Kidney tubule cell (primary cell): ENCODE measurements at regions not wholly inside any gene's neighbourhood (a gene's known extent, or its start where the extent isn't known, plus 50 kb on each side); places are given as distances from the start of the nearest gene placed in this dataset.

Source experiments
- DNase-seq: peaks from one replicate; pipeline ENCODE4 v3.0.0-alpha.2; 2018; ENCODE audit warnings: low spot score

DNA sequence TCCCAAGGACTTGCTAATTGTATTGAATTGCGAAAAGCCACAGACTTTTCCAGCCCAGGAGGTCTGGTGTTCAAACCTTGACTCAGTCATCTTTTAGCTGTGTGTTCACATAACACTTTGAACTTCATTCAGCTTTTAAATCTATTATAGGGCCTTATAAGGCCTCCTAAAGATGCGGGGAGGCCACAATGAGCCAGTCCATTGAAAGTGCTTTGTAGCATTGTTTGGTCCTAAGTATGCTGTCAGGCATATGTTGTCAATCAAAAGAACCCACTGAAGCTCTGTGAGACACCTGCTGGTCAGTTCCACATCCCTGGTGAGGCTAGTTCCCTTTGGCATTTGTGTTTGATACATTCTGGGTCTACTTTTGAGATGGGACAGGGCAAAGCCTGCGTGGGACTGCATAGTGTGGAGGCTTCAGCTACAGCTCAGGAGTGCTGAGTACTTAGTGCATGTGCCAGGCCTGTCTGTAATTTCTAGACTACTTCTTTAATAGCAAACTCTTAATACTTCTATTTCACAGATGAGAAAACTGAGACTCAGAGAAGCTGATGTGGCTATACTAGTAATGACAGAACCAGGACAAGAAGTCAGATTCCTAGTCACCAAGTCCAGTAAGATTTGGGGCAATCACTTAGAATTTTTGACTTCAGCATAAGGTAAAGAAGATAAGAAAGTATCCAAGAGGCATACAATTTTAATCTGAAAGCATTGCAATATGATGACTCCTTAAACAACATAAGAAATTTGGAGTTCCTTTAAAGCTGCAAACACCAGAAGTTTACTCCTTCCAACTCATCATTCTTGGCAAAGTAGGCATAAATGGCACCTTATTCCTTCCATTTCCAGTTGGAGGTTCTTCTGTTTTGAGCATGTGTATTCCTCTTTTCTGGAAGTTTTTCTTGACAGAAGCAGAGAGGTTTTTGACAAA lies 213.0 kb downstream of the PDCD6IP start:
- DNase-seq, result peak; percentile 31

DNA sequence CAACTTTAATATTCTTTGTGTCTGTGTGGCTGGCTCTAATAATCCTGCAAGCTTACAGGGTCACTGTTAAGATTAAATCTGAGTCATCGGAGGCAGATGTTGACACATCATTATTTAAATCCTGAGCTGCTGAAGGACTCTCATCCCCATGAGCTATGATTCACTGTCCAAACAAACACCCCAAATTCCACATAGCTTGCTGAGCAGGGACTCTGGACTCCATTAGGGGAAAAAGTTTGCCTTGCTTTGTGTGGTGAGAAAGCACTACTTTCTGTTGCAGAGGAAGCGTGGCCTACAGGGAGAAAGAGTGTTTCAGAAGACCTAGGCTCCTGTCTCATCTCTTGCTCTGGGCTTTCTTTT lies 213.7 kb downstream of the PDCD6IP start:
- peak; percentile 94 for DNase-seq

DNA sequence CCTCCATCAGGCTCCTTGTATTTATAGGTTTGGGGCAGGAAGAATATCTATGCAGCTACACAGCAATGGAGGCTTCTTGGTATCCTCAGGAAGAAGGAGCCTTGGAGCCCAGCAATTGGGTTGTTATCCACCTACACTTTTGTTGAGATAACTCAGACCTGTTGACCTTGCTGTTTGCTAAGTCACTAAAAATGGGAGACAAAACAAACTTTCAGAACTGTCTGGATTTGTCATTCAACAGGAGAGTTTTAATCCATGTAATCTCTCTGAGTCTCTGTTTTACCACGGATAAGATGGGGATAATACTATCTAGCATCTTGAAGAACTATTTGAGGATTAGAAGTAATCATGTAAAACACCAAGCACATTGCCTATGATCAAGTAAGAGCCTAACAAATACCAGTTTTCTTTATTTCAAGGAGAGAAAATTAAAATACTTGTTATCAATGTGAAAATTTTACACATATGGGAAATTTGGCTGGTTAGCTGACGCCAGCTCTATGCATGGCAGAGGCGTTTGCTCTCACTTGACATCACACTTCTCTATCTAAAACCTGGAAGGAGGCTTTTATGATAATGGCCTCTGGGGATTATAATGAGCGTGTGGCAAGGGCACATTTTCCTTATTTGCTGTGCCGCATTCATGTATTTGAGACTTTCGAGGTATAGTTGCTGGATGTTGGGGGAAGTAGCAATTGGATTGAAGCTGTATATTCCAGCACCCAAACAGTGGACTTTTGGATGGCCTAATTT lies 215.6 kb downstream of the PDCD6IP start:
- no peak for DNase-seq

DNA sequence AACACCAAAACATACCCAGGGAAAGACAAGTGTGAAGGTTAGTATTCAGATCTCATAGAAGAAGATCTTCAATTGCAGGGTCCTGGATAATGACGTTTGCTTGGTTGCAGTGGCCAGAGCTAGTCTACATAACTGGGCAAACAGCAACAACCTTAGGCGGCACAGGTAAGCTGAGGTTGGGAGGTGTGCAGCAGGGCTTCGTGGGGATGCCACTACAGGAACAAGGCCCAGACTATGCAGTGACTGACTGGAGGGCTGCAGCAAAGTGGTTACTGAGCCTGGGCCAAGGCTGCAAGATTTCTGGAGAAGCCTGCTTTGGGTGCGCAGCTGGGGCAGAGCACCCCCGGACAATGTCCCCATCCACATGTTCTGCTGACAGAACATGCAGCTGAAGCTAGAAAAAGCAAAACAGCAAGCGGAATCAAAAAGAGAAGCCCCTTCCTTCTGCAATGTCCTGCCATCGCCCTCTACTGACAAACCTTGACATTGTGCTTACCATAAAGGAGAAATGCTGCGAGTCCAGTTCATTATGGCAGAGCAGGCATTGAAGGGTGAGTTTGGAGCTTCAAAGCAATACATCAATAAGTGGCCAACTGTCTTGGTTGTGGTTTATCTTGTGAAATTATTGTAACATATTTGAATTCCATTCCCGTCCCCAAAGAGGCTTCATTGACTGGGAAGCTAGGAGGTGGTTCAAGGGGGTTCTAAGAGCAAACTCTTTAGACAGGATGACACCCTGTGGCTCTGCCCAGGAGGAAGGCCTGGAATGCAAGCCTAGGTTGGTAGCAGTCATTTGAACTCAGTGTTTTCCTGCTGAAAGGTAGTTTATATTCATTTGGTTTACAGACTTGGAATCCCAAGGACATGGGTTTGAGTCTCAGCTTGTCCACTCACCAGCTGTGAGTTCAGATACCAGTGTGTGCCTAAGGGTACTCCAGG lies 217.0 kb downstream of the PDCD6IP start:
- DNase-seq, result no peak

DNA sequence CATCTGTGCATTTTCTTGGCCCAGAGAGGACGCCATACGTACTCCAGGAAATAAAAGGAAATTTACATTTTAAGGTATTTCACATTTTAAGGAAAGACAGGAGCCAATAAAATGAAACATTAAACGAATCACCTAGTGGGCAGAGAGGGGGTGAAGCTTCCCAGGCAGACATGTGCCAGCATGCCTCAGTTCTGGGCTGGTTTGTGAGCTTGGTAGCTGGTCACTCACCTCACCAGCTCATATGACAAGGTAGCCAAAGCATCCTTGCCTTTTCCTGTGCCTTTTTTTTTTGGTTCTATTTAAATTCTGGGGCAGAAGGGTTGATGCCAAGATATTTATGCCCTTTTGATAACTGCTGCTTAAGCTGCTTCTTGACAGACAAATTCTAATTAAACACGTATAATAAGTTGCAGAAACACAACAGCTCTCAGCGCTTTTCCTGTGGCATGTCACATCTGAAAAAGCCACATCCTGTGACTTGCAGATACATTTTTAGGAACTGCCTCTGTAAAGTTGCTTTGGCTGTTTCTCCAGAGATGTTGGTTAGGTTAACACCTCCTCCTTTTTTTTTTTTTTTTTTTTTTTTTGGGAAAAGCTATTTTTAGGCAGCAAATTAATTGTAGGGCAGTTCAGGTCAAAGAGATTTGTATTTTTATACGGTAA lies 218.6 kb downstream of the PDCD6IP start:
- no peak for DNase-seq

DNA sequence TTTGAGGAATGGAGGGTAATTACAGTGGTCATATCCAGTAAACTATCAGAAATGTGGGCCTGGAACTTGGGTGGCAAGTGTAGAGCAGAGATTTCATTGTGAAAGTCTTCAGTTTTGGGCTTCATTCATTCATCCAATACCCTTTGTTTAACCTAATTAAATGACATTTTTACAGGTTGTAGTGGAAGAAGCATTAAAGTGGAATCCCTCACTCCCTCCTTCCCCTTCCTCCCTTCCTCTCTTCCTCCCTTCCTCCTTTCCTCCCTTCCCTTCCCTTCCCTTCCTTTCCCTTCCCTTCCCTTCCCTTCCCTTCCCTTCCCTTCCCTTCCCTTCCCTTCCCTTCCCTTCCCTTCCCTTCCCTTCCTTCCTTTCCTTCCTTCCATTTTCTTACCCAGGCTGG lies 219.3 kb downstream of the PDCD6IP start:
- no peak for DNase-seq

DNA sequence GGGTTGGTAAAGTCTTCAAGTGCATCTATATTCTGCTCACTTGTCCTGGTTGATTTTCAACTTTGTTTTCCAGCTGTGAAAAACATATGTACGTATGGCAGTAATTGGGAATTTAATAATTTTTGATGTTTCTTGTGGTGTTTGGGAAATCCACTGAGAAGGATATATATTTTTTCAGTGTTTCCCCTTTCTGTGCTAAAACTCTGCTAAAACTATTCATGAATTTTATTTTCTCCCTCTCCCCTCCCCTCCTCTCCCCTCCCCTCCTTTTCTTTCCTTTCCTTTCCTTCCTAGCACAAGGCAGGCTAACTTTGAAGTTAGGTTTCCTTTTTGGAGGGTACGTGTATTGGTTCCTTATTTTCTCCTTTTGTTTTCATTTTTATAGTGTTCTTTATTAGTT lies 220.7 kb downstream of the PDCD6IP start:
- DNase-seq, result no peak

DNA sequence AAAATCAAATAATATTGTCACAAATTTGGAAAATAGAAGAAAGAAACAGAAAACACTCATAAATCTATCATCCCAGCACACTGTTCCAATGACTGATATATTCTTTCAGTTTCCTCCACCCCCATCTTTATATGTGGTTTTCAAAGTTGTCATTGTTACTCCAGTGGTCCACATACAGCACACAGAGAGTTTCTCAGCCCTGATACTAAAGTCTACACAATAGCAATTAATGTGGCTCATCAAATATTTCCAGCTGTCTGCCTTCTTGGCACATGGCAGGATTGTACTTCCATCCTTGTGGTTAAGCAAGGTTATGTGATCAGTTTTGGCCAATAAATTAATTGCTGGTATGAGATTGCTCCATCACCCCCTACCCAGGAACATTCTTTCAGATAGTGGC lies 221.7 kb downstream of the PDCD6IP start:
- no peak for DNase-seq

DNA sequence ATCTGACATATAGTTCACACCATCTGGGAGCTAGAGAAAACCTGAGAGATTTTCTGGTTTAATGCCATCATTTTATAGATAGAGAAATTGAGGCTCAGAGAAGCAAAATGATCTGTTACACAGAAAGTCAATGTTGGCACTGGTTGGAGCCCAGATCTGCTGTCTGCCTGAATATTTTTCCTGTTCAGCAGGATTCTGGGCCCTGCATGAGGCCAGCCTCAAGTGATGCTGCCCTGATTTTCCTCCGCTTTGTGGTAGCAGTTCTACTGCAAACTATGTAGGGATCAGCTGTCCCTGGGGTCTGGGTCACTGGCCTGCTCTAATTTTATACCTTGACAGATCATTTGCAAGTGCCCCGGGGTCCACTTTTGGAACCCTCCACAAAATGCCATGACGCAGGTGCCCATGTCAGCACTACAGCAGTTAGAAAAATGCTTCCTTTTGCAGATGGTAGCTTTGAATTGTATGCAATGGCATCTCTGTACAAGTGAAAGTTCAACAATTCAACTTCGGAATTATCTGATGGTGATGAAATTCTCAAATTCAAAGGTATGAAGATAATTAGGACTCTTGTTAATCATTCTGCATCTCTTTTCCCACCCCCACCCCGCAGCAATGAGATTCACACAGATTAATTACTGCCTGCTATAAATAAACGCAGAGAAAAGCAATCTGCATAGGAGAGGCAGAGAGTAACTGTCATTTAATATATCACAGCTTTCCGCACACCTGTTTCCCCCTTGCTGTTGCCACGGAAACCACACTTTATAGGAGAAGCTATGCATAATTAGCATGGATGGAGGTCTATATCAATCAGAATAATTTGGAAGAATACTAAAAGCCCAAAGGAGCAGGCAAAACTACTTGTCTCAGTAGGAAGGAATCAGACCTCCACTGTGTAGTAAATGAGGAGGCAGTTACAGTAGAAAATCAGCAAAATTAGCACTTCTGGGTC lies 222.6 kb downstream of the PDCD6IP start:
- no peak for DNase-seq

DNA sequence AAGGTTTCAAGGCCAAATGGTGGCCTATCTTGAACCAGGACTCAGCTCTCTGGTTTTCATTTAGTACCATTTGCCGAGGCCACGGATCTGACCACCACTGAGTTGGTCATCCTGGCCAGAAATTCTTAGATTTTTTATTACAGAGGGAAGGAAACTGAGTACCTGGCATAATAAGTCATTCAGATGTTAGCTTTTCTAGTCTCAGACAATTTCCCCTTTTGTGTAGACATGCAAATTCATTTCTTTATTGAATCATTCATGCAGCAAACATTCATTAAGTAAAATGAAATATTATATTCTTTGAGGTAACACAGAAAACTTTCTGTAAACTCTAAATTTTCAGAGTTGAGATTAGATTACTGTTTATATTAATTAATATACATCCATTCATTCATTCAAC lies 223.7 kb downstream of the PDCD6IP start:
- no peak for DNase-seq

DNA sequence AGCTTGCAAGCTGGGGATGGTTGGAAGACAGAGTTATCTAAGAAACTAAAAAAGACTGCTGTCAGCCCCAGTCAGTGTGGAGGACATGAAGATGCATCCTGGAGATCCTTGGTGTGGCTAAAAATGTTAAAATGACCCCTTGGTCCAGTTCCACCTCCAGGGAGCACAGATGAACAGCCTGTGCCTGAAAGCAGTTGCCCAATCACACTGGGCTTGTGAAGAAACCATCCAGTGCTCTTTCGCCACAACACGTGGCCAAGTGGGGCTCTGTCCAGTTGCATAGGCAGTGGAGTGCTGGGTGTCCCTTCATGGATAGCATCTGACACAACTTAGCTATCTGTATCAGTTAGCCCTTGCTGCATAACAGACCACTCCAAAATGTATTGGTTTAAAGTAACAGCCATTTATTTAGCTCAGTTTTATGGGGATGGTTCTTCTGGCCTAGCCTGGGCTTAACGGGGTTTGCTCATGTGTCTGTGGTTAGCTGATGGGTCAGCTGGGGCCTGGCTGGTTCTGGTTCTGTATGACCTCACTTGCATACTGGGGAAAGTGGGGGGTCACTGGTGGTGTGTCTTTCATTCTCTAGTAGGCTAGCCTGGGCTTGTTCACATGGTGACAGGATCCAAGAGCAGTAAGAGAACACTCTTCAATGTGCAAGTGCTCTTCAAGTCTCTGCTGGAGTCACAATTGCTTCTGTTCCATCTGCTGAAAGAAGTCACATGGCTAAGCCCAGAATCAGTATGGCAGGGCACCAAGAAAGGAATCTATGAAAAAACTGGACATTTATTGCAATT lies 226.2 kb downstream of the PDCD6IP start:
- DNase-seq, result no peak

DNA sequence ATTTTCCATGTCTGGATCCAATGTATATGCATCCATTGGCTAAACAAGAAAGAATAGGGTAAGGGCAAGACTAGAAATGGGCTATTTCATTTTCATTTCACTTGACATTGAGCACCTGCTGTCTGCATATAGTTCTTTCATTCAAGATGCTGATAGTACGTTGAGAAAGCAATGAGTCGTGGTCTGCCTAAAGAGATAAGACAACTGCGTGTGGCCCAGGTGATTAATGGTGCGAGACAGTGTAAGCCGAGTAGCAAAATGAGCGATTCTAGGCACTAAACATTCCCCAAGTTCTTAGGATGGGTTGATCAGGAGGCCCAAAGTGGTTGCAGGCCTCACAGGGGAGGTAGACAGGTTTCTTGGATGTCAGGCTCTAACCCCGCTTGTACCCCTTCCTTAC lies 235.4 kb downstream of the PDCD6IP start:
- no peak for DNase-seq

DNA sequence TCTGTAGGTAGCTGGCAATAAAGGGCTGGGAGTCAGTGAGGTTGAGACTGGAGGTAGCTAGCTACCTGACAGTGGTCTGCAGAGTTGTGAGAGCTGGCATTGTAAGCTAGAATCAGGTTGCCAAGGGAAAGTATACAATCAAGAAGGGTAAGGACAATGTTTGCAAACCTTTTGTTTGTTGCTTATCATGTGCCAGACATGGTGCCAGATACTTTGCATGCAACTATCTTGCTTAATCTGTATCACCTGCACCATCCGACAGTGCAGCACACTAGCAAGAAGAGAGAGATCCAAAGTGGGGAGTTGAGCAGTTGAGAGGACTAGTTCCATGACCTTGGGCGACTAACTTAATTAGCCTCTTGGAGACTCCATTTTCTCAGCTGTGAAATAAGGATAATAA lies 236.4 kb downstream of the PDCD6IP start:
- no peak for DNase-seq

DNA sequence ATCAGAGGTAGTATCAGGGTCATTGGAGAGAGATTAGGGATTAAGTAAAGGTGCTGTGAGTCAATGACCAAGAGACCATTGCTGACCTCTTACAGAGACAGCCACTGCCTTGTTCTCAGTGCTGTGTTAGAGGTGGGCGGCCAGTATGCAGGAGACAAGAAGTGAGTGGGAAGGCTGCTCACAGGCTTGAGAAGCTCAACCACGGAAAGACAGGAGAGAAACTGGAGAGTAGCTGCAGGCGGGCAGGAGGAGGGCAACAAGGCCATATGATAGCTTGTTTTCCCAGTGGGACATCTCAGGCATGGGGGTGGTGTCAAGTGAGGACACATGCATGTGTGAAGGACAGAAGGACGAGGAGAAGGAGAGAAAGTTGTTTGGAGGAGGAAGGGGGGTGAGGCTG lies 237.3 kb downstream of the PDCD6IP start:
- DNase-seq, result no peak

DNA sequence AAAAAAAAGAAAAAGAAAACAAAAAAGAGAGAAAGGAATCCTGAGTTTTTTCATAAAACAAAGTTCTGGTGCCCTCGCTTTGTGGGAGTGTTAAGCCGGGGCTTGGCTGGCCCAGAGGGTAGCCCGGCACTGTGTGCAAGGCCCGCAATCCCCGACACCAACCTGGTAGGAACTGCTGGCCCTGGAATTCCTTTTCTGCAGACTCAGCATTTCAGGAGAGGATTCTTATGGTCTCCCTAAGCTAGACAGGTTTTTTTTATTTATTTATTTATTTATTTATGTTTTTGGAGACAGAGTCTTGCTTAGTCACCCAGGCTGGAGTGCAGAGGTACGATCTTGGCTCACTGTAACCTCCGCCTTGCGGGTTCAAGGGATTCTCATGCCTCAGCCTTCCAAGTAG lies 238.8 kb downstream of the PDCD6IP start:
- DNase-seq, result no peak

DNA sequence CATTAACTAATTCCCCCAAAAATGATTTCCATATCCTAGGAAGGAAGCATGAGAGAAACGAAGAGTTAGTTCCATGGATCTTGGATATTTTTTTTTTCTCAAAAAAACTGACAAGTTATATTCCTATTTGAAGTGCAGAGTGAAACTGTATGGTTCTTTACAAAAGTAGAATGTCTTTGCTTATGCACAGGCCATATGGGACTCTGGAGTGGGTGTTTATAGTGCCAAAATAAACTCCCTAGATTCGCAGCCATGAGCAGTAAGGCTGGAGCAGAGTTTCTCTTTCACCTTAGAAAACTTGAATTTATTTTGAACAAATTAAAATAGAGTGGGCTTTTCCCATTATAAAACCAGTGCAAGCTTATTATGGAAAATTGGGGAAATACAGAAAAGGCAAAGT lies 239.7 kb downstream of the PDCD6IP start:
- DNase-seq, result no peak

DNA sequence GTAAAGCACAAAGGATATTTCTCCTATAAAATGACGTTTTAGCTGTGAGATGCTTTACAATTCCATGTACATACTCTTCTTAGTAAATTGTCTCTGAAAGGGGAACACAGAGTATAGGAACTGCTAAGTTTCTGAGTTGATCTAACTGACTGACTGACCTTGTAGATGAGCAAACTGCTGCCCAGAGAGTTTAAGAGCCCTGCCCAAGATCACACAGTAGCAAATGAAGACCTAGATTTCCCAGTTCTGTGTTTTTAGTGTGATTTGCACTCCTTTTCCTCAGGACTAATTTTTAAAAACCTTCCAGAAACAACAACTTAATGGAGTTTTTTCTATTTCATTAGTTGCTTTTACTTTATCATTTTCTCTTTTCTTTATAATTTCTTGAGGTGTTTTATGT lies 247.7 kb downstream of the PDCD6IP start:
- no peak for DNase-seq

DNA sequence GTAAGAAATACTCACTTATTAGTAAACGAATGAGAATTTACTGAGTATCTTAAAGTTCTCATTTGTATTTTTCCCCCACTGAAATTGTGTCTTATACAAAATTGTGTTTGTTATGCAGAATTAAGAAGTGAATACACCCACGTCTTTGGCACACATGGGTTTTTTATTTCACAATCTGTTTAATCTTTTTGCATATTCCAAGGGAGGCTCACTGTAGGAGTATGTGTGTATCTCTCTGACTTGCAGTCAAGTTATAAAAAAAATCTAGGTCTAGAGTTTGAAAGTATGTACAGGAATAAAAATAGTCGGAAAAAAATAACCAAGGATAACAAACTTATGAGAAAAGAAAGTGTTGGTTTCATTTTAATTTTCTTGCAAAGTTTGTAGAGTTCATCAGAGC lies 255.2 kb downstream of the PDCD6IP start:
- DNase-seq, result no peak

DNA sequence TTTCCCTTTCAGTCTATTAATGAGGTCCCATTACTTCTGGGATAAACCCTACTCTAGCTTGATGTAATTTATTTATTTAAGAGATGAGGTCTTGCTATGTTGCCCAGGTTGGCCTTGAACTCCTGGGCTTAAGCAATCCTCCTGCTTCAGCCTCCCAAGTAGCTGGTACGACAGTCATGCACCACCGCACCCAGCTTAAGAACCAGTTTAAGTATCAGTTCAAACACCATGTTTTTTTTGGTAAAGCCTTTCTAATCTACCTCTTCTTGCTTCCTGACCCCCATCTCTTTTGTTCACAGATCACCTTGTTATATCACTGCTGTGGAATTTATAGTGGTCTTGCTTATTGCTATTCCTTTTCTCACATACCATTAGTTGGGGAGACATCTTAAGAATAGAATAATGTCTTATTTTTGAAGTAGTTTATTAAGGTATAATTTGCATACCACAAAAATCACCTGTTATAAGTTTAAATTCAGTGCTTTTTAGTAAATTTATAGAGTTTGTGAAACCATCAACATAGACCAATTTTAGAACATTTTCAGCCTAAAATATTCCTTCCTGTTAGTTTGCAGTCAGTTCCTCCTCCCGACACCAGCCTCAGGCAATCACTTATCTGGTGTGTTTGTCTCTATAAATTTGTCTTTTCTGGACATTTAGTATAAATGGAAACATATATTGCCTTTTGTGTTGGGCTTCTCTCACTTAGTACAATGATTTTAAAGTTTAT lies 257.9 kb downstream of the PDCD6IP start:
- DNase-seq, result peak; percentile 4
